DND-41 (cell line): ENCODE measurements at regions not wholly inside any gene's neighbourhood (a gene's known extent, or its start where the extent isn't known, plus 50 kb on each side); places are given as distances from the start of the nearest gene placed in this dataset.

Source experiments
- ATAC-seq: fragments of 200-7000 bp; cut with Tn5 transposase; 3 replicates; pipeline ENCODE4 v1.9.1; 2021; ENCODE audit warnings: low read depth; ENCODE audit not compliant: insufficient read depth
- DNase-seq: peaks from one replicate; pipeline ENCODE4 v3.0.0-alpha.2; 2020
- H2AFZ ChIP-seq: 2 replicates; pipeline ENCODE4 v1.6.0; 2012; ENCODE audit warnings: low read depth, low read length
- H3K27ac ChIP-seq: 2 replicates; pipeline ENCODE4 v1.5.1; 2012; ENCODE audit warnings: low read length, inconsistent platforms
- H3K27me3 ChIP-seq: fragments of 200-600 bp; sonication (generic); 2 replicates; pipeline ENCODE4 v1.6.0; 2012; ENCODE audit warnings: low read length, mild to moderate bottlenecking, inconsistent platforms; ENCODE audit not compliant: insufficient read depth, poor library complexity
- H3K36me3 ChIP-seq: 2 replicates; pipeline ENCODE4 v1.5.1; 2012; ENCODE audit warnings: low read length, inconsistent platforms; ENCODE audit not compliant: insufficient read depth
- H3K4me1 ChIP-seq: 2 replicates; pipeline ENCODE4 v1.5.1; 2012; ENCODE audit warnings: mild to moderate bottlenecking, low read length; ENCODE audit not compliant: insufficient read depth
- H3K4me2 ChIP-seq: 2 replicates; pipeline ENCODE4 v1.6.0; 2012; ENCODE audit warnings: mild to moderate bottlenecking, moderate library complexity, low read length, inconsistent platforms; ENCODE audit not compliant: insufficient read depth
- H3K4me3 ChIP-seq, 2 experiments: fragments of 200-600 bp in 1 of 2; shearing (Covaris generic) in 1 of 2; 2 replicates each; pipeline ENCODE4 v1.5.1; 2012 to 2016; ENCODE audit warnings: inconsistent platforms in 2 of 2, low read length in 2 of 2, mild to moderate bottlenecking in 2 of 2, low read depth in 1 of 2, moderate library complexity in 1 of 2
- H3K79me2 ChIP-seq: 2 replicates; pipeline ENCODE4 v1.6.0; 2012; ENCODE audit warnings: low read length, inconsistent platforms; ENCODE audit not compliant: insufficient read depth
- H3K9ac ChIP-seq: 2 replicates; pipeline ENCODE4 v1.6.0; 2012; ENCODE audit warnings: low read depth, mild to moderate bottlenecking, inconsistent platforms, low read length, moderate library complexity
- H3K9me3 ChIP-seq: 2 replicates; pipeline ENCODE4 v1.5.1; 2012; ENCODE audit warnings: low read length, moderate library complexity, mild to moderate bottlenecking, inconsistent platforms; ENCODE audit not compliant: insufficient read depth, severe bottlenecking
- H4K20me1 ChIP-seq: 2 replicates; pipeline ENCODE4 v1.6.0; 2012; ENCODE audit warnings: low read length; ENCODE audit not compliant: insufficient read depth
- EZH2 ChIP-seq: IDR thresholded peaks from 3 replicates; pipeline ENCODE4 v1.6.1; 2012; ENCODE audit warnings: borderline replicate concordance, low read depth, mild to moderate bottlenecking, moderate library complexity, low read length, inconsistent platforms; ENCODE audit not compliant: severe bottlenecking
- TF ChIP-seq, protein P1 (sequence below): IDR thresholded peaks from 2 replicates; pipeline ENCODE4 v1.5.1; 2012; ENCODE audit warnings: borderline replicate concordance, low read length, moderate library complexity, mild to moderate bottlenecking; ENCODE audit not compliant: poor library complexity, severe bottlenecking; ENCODE audit errors: extremely low read depth

DNA sequence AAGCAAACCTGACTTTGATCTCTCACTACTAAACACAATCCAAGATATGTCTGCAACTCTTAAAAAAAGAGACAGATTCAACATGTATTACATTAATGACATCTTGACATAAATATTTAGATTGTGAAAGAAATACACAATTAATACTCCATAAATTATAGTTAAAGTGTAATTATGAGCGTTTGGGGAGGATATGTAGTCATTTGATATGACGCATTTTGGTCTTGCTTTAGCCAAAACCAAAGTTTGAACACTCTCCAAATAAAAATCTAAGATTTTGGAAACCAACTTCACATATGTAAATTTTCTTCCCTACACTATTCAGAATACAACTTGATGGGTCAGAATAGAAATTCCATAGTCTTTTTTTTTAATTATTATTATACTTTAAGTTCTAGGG is 1257.6 kb downstream of the SLC16A7 start:
- H3K79me2 ChIP-seq = no peaks in the 10 kb centered on the region
- H3K4me2 ChIP-seq = no peak overlapping the region
- H3K4me3 ChIP-seq = no peak overlapping the region
- H4K20me1 ChIP-seq = no peaks in the 10 kb centered on the region
- TF ChIP-seq, protein P1, sequence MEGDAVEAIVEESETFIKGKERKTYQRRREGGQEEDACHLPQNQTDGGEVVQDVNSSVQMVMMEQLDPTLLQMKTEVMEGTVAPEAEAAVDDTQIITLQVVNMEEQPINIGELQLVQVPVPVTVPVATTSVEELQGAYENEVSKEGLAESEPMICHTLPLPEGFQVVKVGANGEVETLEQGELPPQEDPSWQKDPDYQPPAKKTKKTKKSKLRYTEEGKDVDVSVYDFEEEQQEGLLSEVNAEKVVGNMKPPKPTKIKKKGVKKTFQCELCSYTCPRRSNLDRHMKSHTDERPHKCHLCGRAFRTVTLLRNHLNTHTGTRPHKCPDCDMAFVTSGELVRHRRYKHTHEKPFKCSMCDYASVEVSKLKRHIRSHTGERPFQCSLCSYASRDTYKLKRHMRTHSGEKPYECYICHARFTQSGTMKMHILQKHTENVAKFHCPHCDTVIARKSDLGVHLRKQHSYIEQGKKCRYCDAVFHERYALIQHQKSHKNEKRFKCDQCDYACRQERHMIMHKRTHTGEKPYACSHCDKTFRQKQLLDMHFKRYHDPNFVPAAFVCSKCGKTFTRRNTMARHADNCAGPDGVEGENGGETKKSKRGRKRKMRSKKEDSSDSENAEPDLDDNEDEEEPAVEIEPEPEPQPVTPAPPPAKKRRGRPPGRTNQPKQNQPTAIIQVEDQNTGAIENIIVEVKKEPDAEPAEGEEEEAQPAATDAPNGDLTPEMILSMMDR = no peak
- TF ChIP-seq EZH2 = no peak
- DNase-seq (no peak), ATAC-seq (no peak)
- no peaks in the 10 kb centered on the region for H3K36me3 ChIP-seq
- H3K9ac ChIP-seq = no peak overlapping the region
- H3K27ac ChIP-seq = no peak overlapping the region
- no peaks in the 10 kb centered on the region for H3K27me3 ChIP-seq
- no peaks in the 10 kb centered on the region for H3K4me1 ChIP-seq
- no peaks in the 10 kb centered on the region for H3K9me3 ChIP-seq
- H2AFZ ChIP-seq = no peak overlapping the region

DNA sequence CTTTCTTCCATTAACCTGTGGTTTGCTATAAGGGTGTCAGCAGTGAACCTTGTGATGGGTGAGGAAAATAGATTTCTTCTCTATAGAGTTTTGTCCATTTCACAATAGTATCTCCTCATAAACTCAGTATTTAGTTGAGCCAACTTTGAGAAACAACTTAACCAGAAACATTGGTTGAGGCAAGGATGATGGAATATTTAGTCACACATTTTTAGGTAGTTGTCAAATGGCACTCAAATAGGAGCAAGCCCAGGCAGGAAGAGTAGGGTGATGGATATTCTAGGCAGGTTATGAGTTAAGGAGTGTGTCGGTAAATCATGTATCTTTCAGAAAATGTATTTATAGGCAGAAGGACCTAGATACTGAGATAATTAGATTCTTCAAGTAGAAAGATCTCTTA is 1267.6 kb downstream of the SLC16A7 start:
- ATAC-seq (no peak), DNase-seq (no peak)
- Histone ChIP-seq H3K4me1 (no peaks in the 10 kb centered on the region), H3K9me3 (no peaks in the 10 kb centered on the region), H3K79me2 (no peaks in the 10 kb centered on the region), H2AFZ (no peak overlapping the region), H3K4me3 (no peak overlapping the region), H3K4me2 (no peak overlapping the region), H3K27me3 (no peaks in the 10 kb centered on the region), H3K9ac (no peak overlapping the region), H4K20me1 (no peaks in the 10 kb centered on the region), H3K36me3 (no peaks in the 10 kb centered on the region), H3K27ac (no peak overlapping the region)
- no peak for TF ChIP-seq EZH2
- TF ChIP-seq, protein P1 = no peak

DNA sequence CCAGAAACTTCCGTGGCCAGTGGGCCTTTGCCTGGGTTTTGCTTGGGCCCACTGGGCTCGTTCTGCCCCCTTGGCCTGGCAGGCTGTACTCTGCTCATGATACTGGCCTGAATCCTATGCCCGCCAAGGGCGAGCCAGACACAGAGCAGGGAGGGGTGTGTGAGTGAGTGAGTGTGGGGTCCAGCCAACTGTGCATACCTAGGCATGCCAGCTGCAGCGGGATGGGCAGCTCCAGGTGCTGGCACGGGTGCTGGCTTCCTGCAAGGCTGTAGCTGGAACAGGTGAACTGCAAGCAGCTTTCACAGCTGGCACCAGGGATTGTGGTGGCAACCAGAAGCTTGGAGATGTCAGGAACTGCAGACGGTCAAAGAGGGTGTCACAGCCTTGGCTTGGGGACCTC is 1276.4 kb downstream of the SLC16A7 start:
- Histone ChIP-seq H3K4me3 (no peak overlapping the region), H3K4me1 (peaks cover 10% of the 10 kb centered on the region), H3K79me2 (no peaks in the 10 kb centered on the region), H2AFZ (peak overlapping the region; percentile 47; the same call in 1 of the 2 replicates), H3K36me3 (no peaks in the 10 kb centered on the region), H4K20me1 (no peaks in the 10 kb centered on the region), H3K27me3 (no peaks in the 10 kb centered on the region), H3K27ac (no peak overlapping the region), H3K9ac (no peak overlapping the region), H3K4me2 (no peak overlapping the region), H3K9me3 (no peaks in the 10 kb centered on the region)
- 0 out of 3 replicates have a peak, but pooled peaks have one; percentile 5 for ATAC-seq
- TF ChIP-seq EZH2 = no peak
- TF ChIP-seq, protein P1 = no peak
- no peak for DNase-seq
